DOHH2 (cell line): ENCODE measurements at regions not wholly inside any gene's neighbourhood (a gene's known extent, or its start where the extent isn't known, plus 50 kb on each side); places are given as distances from the start of the nearest gene placed in this dataset.

Experiments
- H3F3A ChIP-seq: fragments of 200-600 bp; sonication (generic), shearing (Covaris generic); 2 replicates; pipeline ENCODE4 v1.6.0; 2016; ENCODE audit warnings: antibody characterized with exemption, mild to moderate bottlenecking; ENCODE audit not compliant: control insufficient read depth, insufficient read depth
- H3K27ac ChIP-seq: fragments of 200-600 bp; sonication (generic); 2 replicates; pipeline ENCODE4 v1.5.1; 2014; ENCODE audit warnings: low read depth, mild to moderate bottlenecking, low read length, moderate library complexity
- H3K27me3 ChIP-seq: fragments of 200-600 bp; sonication (generic); 2 replicates; pipeline ENCODE4 v1.6.1; 2014; ENCODE audit warnings: mild to moderate bottlenecking, low read length, mixed read lengths; ENCODE audit not compliant: control insufficient read depth
- H3K36me3 ChIP-seq: fragments of 200-600 bp; sonication (generic); 2 replicates; pipeline ENCODE4 v1.6.1; 2014; ENCODE audit warnings: mild to moderate bottlenecking, low read length, moderate library complexity, mixed read lengths; ENCODE audit not compliant: control insufficient read depth
- H3K4me1 ChIP-seq: fragments of 200-600 bp; sonication (generic); 2 replicates; pipeline ENCODE4 v1.6.1; 2014; ENCODE audit warnings: mild to moderate bottlenecking, low read length, mixed read lengths; ENCODE audit not compliant: control insufficient read depth
- H3K4me2 ChIP-seq: fragments of 200-600 bp; sonication (generic); 2 replicates; pipeline ENCODE4 v1.6.0; 2014; ENCODE audit warnings: mild to moderate bottlenecking, low read length, moderate library complexity
- H3K4me3 ChIP-seq: fragments of 200-600 bp; sonication (generic); 2 replicates; pipeline ENCODE4 v1.5.1; 2014; ENCODE audit warnings: mild to moderate bottlenecking, low read length, mixed read lengths
- H3K79me2 ChIP-seq: fragments of 200-600 bp; sonication (generic); 2 replicates; pipeline ENCODE4 v1.6.1; 2014; ENCODE audit warnings: mild to moderate bottlenecking, low read length, mixed read lengths; ENCODE audit not compliant: control insufficient read depth
- H3K9me2 ChIP-seq: fragments of 200-600 bp; sonication (generic); replicated peaks from 2 replicates; pipeline ENCODE4 v1.6.1; 2014; ENCODE audit warnings: mild to moderate bottlenecking, low read length, mixed read lengths; ENCODE audit not compliant: control insufficient read depth
- H3K9me3 ChIP-seq: fragments of 200-600 bp; sonication (generic); 2 replicates; pipeline ENCODE4 v1.6.1; 2014; ENCODE audit warnings: antibody characterized with exemption, low read length, mixed read lengths; ENCODE audit not compliant: control insufficient read depth, insufficient read depth
- H4K20me1 ChIP-seq: fragments of 200-600 bp; sonication (generic); 2 replicates; pipeline ENCODE4 v1.6.0; 2014; ENCODE audit warnings: low read depth, mild to moderate bottlenecking, antibody characterized with exemption, low read length, moderate library complexity; ENCODE audit not compliant: control insufficient read depth, insufficient read depth
- CTCF ChIP-seq: fragments of 200-600 bp; sonication (generic); IDR thresholded peaks from one replicate; pipeline ENCODE4 v1.5.1; 2014; ENCODE audit warnings: antibody characterized with exemption, mild to moderate bottlenecking, low read depth, low read length; ENCODE audit not compliant: poor library complexity, severe bottlenecking
- EZH2phosphoT487 ChIP-seq: fragments of 200-600 bp; sonication (generic); IDR thresholded peaks from 2 replicates; pipeline ENCODE4 v1.6.1; 2017; ENCODE audit warnings: borderline replicate concordance, mild to moderate bottlenecking, antibody characterized with exemption, low read length, moderate library complexity, mixed read lengths

- Histone ChIP-seq H3F3A (no peaks in the 10 kb centered on the region), H3K27me3 (no peaks in the 10 kb centered on the region), H4K20me1 (no peaks in the 10 kb centered on the region), H3K9me3 (peaks cover 10% of the 10 kb centered on the region), H3K9me2 (no peaks in the 10 kb centered on the region), H3K79me2 (no peaks in the 10 kb centered on the region), H3K27ac (no peak overlapping the region), H3K4me2 (no peak overlapping the region), H3K36me3 (no peaks in the 10 kb centered on the region), H3K4me1 (no peaks in the 10 kb centered on the region), H3K4me3 (no peak overlapping the region)
- TF ChIP-seq CTCF (no peak), EZH2phosphoT487 (no peak)
Observed at GRCh38 chr11:37525336-37525735, 927.3 kb upstream of the RAG2 start.

GRCh38 chr11:37519781-37520180 is 921.7 kb upstream of the RAG2 start:
- H3K9me3 ChIP-seq: no peaks in the 10 kb centered on the region
- no peaks in the 10 kb centered on the region for H3K79me2 ChIP-seq
- no peak overlapping the region for H3K27ac ChIP-seq
- no peaks in the 10 kb centered on the region for H3K36me3 ChIP-seq
- H3K9me2 ChIP-seq: no peaks in the 10 kb centered on the region
- no peak overlapping the region for H3K4me3 ChIP-seq
- H3F3A ChIP-seq: no peaks in the 10 kb centered on the region
- no peak for TF ChIP-seq CTCF
- H4K20me1 ChIP-seq: no peaks in the 10 kb centered on the region
- no peak overlapping the region for H3K4me2 ChIP-seq
- no peaks in the 10 kb centered on the region for H3K27me3 ChIP-seq
- H3K4me1 ChIP-seq: no peaks in the 10 kb centered on the region

- no peaks in the 10 kb centered on the region for H3K9me3 ChIP-seq
- no peak overlapping the region for H3K4me2 ChIP-seq
- H3K36me3 ChIP-seq: no peaks in the 10 kb centered on the region
- H3K27ac ChIP-seq: no peak overlapping the region
- H4K20me1 ChIP-seq: no peaks in the 10 kb centered on the region
- no peak for TF ChIP-seq EZH2phosphoT487
- TF ChIP-seq CTCF: no peak
- H3K27me3 ChIP-seq: no peaks in the 10 kb centered on the region
- H3F3A ChIP-seq: no peaks in the 10 kb centered on the region
- no peaks in the 10 kb centered on the region for H3K79me2 ChIP-seq
- no peak overlapping the region for H3K4me3 ChIP-seq
- no peaks in the 10 kb centered on the region for H3K4me1 ChIP-seq
- no peaks in the 10 kb centered on the region for H3K9me2 ChIP-seq
Observed at GRCh38 chr11:37512156-37512780, 914.2 kb upstream of the RAG2 start.

- no peaks in the 10 kb centered on the region for H3F3A ChIP-seq
- no peak overlapping the region for H3K4me2 ChIP-seq
- no peak overlapping the region for H3K4me3 ChIP-seq
- no peaks in the 10 kb centered on the region for H4K20me1 ChIP-seq
- no peaks in the 10 kb centered on the region for H3K9me2 ChIP-seq
- no peaks in the 10 kb centered on the region for H3K79me2 ChIP-seq
- H3K27me3 ChIP-seq: no peaks in the 10 kb centered on the region
- no peaks in the 10 kb centered on the region for H3K9me3 ChIP-seq
- TF ChIP-seq CTCF: no peak
- TF ChIP-seq EZH2phosphoT487: no peak
- no peaks in the 10 kb centered on the region for H3K4me1 ChIP-seq
- H3K27ac ChIP-seq: no peak overlapping the region
- H3K36me3 ChIP-seq: no peaks in the 10 kb centered on the region
Observed at GRCh38 chr11:37511425-37511933, 913.4 kb upstream of the RAG2 start.
